K562 (cell line): ENCODE measurements at regions not wholly inside any gene's neighbourhood (a gene's known extent, or its start where the extent isn't known, plus 50 kb on each side); places are given as distances from the start of the nearest gene placed in this dataset.

Experiments used
- ATAC-seq: fragments of 200-7000 bp; cut with Tn5 transposase; 3 replicates; pipeline ENCODE4 v1.9.1; 2020; ENCODE audit warnings: moderate library complexity
- BruUV-seq: library from RNA; stranded (reverse); fragments of 400-500 nt; replicated peaks from 2 replicates; lab custom pipeline; 2021; lab: Mats Ljungman, UMichigan
- CTCF ChIA-PET: fragments of 300-600 bp; formaldehyde crosslinking; extraction: SDS; loops from one replicate; lab custom pipeline; 2021; ENCODE audit warnings: low intra/inter-chr PET ratio; lab: Yijun Ruan, JAX
- POLR2A ChIA-PET: fragments of 300-600, 350-650 bp; sonication (Branson Sonifier 250); formaldehyde crosslinking; extraction: SDS; loops from one replicate; lab custom pipeline; 2021; ENCODE audit warnings: antibody characterized with exemption, inconsistent platforms; lab: Yijun Ruan, JAX
- DNase-seq, 4 experiments: peaks; one replicate each; pipeline versions ENCODE4 v3.0.0 to v3.0.0-alpha.2; 2011 to 2018; ENCODE audit warnings: low spot score in 3 of 4, mixed read lengths in 3 of 4; ENCODE audit errors: extremely low read depth in 1 of 4
- FAIRE-seq: peaks from 2 replicates; lab custom pipeline; 2011; peaks lifted over from hg19 to GRCh38; lab: Jason Lieb, UNC
- H2AFZ ChIP-seq: 2 replicates; pipeline ENCODE4 v1.6.0; 2011; ENCODE audit warnings: low read depth, low read length, control low read depth, inconsistent platforms
- H3K27ac ChIP-seq: fragments of 200-600 bp; 3 replicates; pipeline ENCODE4 v1.8.0; 2011; ENCODE audit warnings: low read depth, mild to moderate bottlenecking, control low read depth, inconsistent platforms, low read length, moderate library complexity, mixed read lengths; ENCODE audit errors: extremely low read depth
- H3K27me3 ChIP-seq, 2 experiments: fragments of 300-600 bp in 1 of 2; 2 replicates in 1 of 2; 3 replicates in 1 of 2; pipeline versions ENCODE4 v1.6.0 to v1.8.0; 2011; ENCODE audit warnings: inconsistent platforms in 2 of 2, low read length in 2 of 2, mild to moderate bottlenecking in 1 of 2, mixed read lengths in 1 of 2, moderate library complexity in 1 of 2; ENCODE audit not compliant: control insufficient read depth in 2 of 2, insufficient read depth in 2 of 2
- H3K36me3 ChIP-seq: fragments of 300-600 bp; 3 replicates; pipeline ENCODE4 v1.8.0; 2011; ENCODE audit warnings: mild to moderate bottlenecking, low read length, inconsistent platforms; ENCODE audit not compliant: control insufficient read depth, insufficient read depth
- H3K4me1 ChIP-seq, 2 experiments: fragments of 200-600 bp in 1 of 2; replicated peaks in 1 of 2; 2 replicates in 1 of 2; 3 replicates in 1 of 2; pipeline versions ENCODE4 v1.5.1 to v1.8.0; 2011; ENCODE audit warnings: inconsistent platforms in 2 of 2, low read length in 2 of 2, mild to moderate bottlenecking in 1 of 2, mixed read lengths in 1 of 2, moderate library complexity in 1 of 2; ENCODE audit not compliant: control insufficient read depth in 2 of 2, insufficient read depth in 2 of 2
- H3K4me2 ChIP-seq: 2 replicates; pipeline ENCODE4 v1.6.1; 2011; ENCODE audit warnings: low read length, control low read depth, inconsistent platforms, mixed read lengths; ENCODE audit not compliant: insufficient read depth
- H3K4me3 ChIP-seq: fragments of 200-600 bp; sonication (generic), shearing (Covaris generic); 2 replicates; pipeline ENCODE4 v1.5.1; 2016; ENCODE audit warnings: control low read depth, inconsistent platforms
- H3K79me2 ChIP-seq: fragments of 200-600 bp; 3 replicates; pipeline ENCODE4 v1.8.0; 2011; ENCODE audit warnings: low read length, inconsistent platforms; ENCODE audit not compliant: control insufficient read depth, insufficient read depth
- H3K9ac ChIP-seq, 2 experiments: 2 replicates each; pipeline versions ENCODE4 v1.6.0 to v1.6.1; 2011; ENCODE audit warnings: low read depth in 2 of 2, low read length in 2 of 2, control low read depth in 1 of 2, inconsistent platforms in 1 of 2, mild to moderate bottlenecking in 1 of 2, mixed read lengths in 1 of 2; ENCODE audit not compliant: insufficient read depth in 1 of 2
- H3K9me1 ChIP-seq: one replicate; pipeline ENCODE4 v1.6.0; 2011; ENCODE audit warnings: inconsistent platforms, mild to moderate bottlenecking, low read length, moderate library complexity; ENCODE audit not compliant: control insufficient read depth, insufficient read depth
- H3K9me3 ChIP-seq: replicated peaks from 2 replicates; pipeline ENCODE4 v1.5.1; 2011; ENCODE audit warnings: low read depth, low read length, inconsistent platforms; ENCODE audit not compliant: control insufficient read depth, insufficient read depth
- H4K20me1 ChIP-seq: replicated peaks from 2 replicates; pipeline ENCODE4 v1.6.1; 2011; ENCODE audit warnings: low read length, inconsistent platforms, mixed read lengths; ENCODE audit not compliant: control insufficient read depth, insufficient read depth
- TARDBP ChIP-seq: fragments of 450-650 bp; IDR thresholded peaks from 2 replicates; pipeline ENCODE4 v1.6.1; 2016
- TCF3 ChIP-seq: sonication (generic); formaldehyde crosslinking; IDR thresholded peaks from 2 replicates; pipeline ENCODE4 v1.4.0; 2020; ENCODE audit warnings: mild to moderate bottlenecking, missing genetic modification reagents
- ZNF140 ChIP-seq: fragments of 250-450 bp; sonication (Bioruptor Pico); IDR thresholded peaks from 2 replicates; pipeline ENCODE4 v1.8.0; 2021; ENCODE audit warnings: moderate library complexity, mild to moderate bottlenecking, inconsistent platforms
- ZNF609 ChIP-seq: sonication (generic); formaldehyde crosslinking; IDR thresholded peaks from 2 replicates; pipeline ENCODE4 v1.8.1; 2023; ENCODE audit warnings: missing genetic modification reagents, mild to moderate bottlenecking, borderline replicate concordance
- WGBS: fragments of 100-300 bp; shearing (Covaris generic); methylation state at CpG from one replicate; pipeline ENCODE4 v1.1.6; 2016; ENCODE audit warnings: low coverage, mixed read lengths; ENCODE audit not compliant: insufficient coverage; ENCODE audit errors: missing lambda C conversion rate; 5-methylcytosine and 5-hydroxymethylcytosine counted together
- in situ Hi-C: fragments of 300-500 bp; cut with MboI; formaldehyde crosslinking; loops from 4 replicates; pipeline ENCODE4 v1.15.0; 2018; ENCODE audit warnings: inconsistent platforms, mixed read lengths
- intact Hi-C: fragments of 100-400 bp; cut with micrococcal nuclease; formaldehyde crosslinking; loops from 2 replicates; pipeline ENCODE4 v1.14.2; 2022

GRCh38 chr10:57963546-57963945 lies 304.1 kb downstream of the IPMK start:
- Histone ChIP-seq H3K4me2 (no peak overlapping the region), H4K20me1 (no peaks in the 10 kb centered on the region), H3K9me3 (peaks cover 4% of the 10 kb centered on the region; the same call in 1 of the 2 replicates), H3K9me1 (no peaks in the 10 kb centered on the region), H2AFZ (no peak overlapping the region), H3K4me1 (no peaks in the 10 kb centered on the region), H3K27ac (no peak overlapping the region), H3K79me2 (no peaks in the 10 kb centered on the region), H3K9ac (no peak overlapping the region), H3K4me3 (no peak overlapping the region), H3K36me3 (no peaks in the 10 kb centered on the region), H3K27me3 (no peaks in the 10 kb centered on the region)
- DNase-seq (peak in 1 of 4 experiments; percentile 6), FAIRE-seq (no peak), ATAC-seq (no peak)
- in situ Hi-C loops (no loop called here), intact Hi-C loops (no loop called here)
- CTCF ChIA-PET = no interaction called here
- POLR2A ChIA-PET = no interaction called here
- WGBS = 0% methylated on average over 2 of the region's 2 CpGs
- TF ChIP-seq TARDBP = no peak
- TF ChIP-seq ZNF609 (CRISPR knock-in tag) = no peak
- no peak for TF ChIP-seq ZNF140 (CRISPR knock-in tag)
- 0 out of 2 replicates have a peak, but pooled peaks have one; percentile 8 for TF ChIP-seq TCF3 (CRISPR knock-in tag)
- BruUV-seq = no TSS peak
